Liver (tissue), 7 donors: ENCODE measurements at regions not wholly inside any gene's neighbourhood (a gene's known extent, or its start where the extent isn't known, plus 50 kb on each side); places are given as distances from the start of the nearest gene placed in this dataset.

Experiments
- DNase-seq: peaks from one replicate; pipeline ENCODE4 v3.0.0-alpha.2; 2017; ENCODE audit warnings: low spot score
- H3K27ac ChIP-seq, 2 donors: one replicate each; pipeline ENCODE4 v1.7.0; 2013; ENCODE audit warnings: inconsistent platforms in 2 of 2, low read length in 2 of 2, control low read depth in 1 of 2, low read depth in 1 of 2, mild to moderate bottlenecking in 1 of 2
- H3K27me3 ChIP-seq, 4 donors: one replicate each; pipeline versions ENCODE4 v1.6.1 to v1.7.0; 2013; ENCODE audit warnings: low read length in 3 of 4, inconsistent platforms in 1 of 4, mild to moderate bottlenecking in 1 of 4, moderate library complexity in 1 of 4; ENCODE audit not compliant: control insufficient read depth in 4 of 4, insufficient read depth in 4 of 4
- H3K36me3 ChIP-seq, 4 donors: one replicate each; pipeline versions ENCODE4 v1.6.1 to v1.7.0; 2013; ENCODE audit warnings: low read length in 3 of 4, mild to moderate bottlenecking in 3 of 4, low read depth in 1 of 4, moderate library complexity in 1 of 4; ENCODE audit not compliant: control insufficient read depth in 4 of 4, insufficient read depth in 3 of 4
- H3K4me1 ChIP-seq, 4 donors: one replicate each; pipeline versions ENCODE4 v1.6.1 to v1.7.0; 2013; ENCODE audit warnings: low read length in 3 of 4, mild to moderate bottlenecking in 3 of 4, moderate library complexity in 1 of 4; ENCODE audit not compliant: control insufficient read depth in 4 of 4, insufficient read depth in 4 of 4
- H3K4me3 ChIP-seq, 3 donors: one replicate each; pipeline versions ENCODE4 v1.6.1 to v1.7.0; 2013; ENCODE audit warnings: low read length in 3 of 3, control low read depth in 1 of 3, low read depth in 1 of 3, mild to moderate bottlenecking in 1 of 3
- H3K9ac ChIP-seq, 2 donors: one replicate each; pipeline ENCODE4 v1.7.0; 2013; ENCODE audit warnings: low read length in 2 of 2, mild to moderate bottlenecking in 2 of 2, moderate library complexity in 2 of 2, control low read depth in 1 of 2, low read depth in 1 of 2
- H3K9me3 ChIP-seq, 4 donors: one replicate each; pipeline versions ENCODE4 v1.6.1 to v1.7.0; 2013; ENCODE audit warnings: low read length in 3 of 4; ENCODE audit not compliant: control insufficient read depth in 4 of 4
- EGR1 ChIP-seq, 2 donors: IDR thresholded peaks; 2 replicates each; pipeline ENCODE4 v1.6.1; 2016 to 2018; ENCODE audit warnings: antibody characterized with exemption in 2 of 2, low read depth in 2 of 2
- FOXA1 ChIP-seq: IDR thresholded peaks from 2 replicates; pipeline ENCODE4 v1.6.1; 2016; ENCODE audit warnings: antibody characterized with exemption
- FOXA2 ChIP-seq: IDR thresholded peaks from 2 replicates; pipeline ENCODE4 v1.6.1; 2016; ENCODE audit warnings: antibody characterized with exemption
- GABPA ChIP-seq, 2 donors: IDR thresholded peaks in 1 of 2; conservative IDR thresholded peaks in 1 of 2; 2 replicates each; pipeline ENCODE4 v1.6.1; 2016; ENCODE audit warnings: antibody characterized with exemption in 2 of 2, mild to moderate bottlenecking in 1 of 2, moderate library complexity in 1 of 2
- HNF4A ChIP-seq, 2 donors: conservative IDR thresholded peaks; 2 replicates each; pipeline ENCODE4 v1.6.1; 2016; ENCODE audit warnings: antibody characterized with exemption in 2 of 2, mild to moderate bottlenecking in 2 of 2
- HNF4G ChIP-seq: IDR thresholded peaks from 2 replicates; pipeline ENCODE4 v1.6.1; 2016; ENCODE audit warnings: antibody characterized with exemption
- JUND ChIP-seq, 2 donors: IDR thresholded peaks; 2 replicates each; pipeline ENCODE4 v1.6.1; 2016; ENCODE audit warnings: antibody characterized with exemption in 2 of 2
- NR2F2 ChIP-seq: IDR thresholded peaks from 2 replicates; pipeline ENCODE4 v1.6.1; 2016; ENCODE audit warnings: antibody characterized with exemption
- RAD21 ChIP-seq, 2 donors: IDR thresholded peaks; 2 replicates each; pipeline ENCODE4 v1.6.1; 2016; ENCODE audit warnings: antibody characterized with exemption in 2 of 2, mild to moderate bottlenecking in 2 of 2
- REST ChIP-seq: IDR thresholded peaks from 2 replicates; pipeline ENCODE4 v1.6.1; 2016; ENCODE audit warnings: antibody characterized with exemption, mild to moderate bottlenecking
- RXRA ChIP-seq, 2 donors: IDR thresholded peaks; 2 replicates each; pipeline ENCODE4 v1.6.1; 2017 to 2018; ENCODE audit warnings: antibody characterized with exemption in 2 of 2, mild to moderate bottlenecking in 1 of 2
- SP1 ChIP-seq: IDR thresholded peaks from 2 replicates; pipeline ENCODE4 v1.6.1; 2018; ENCODE audit warnings: antibody characterized with exemption, mild to moderate bottlenecking
- TAF1 ChIP-seq: conservative IDR thresholded peaks from 2 replicates; pipeline ENCODE4 v1.6.1; 2016; ENCODE audit warnings: antibody characterized with exemption, mild to moderate bottlenecking
- YY1 ChIP-seq: IDR thresholded peaks from 2 replicates; pipeline ENCODE4 v1.6.1; 2016; ENCODE audit warnings: antibody characterized with exemption, mild to moderate bottlenecking
- TF ChIP-seq, protein P1 (sequence below): fragments of 150-350 bp; IDR thresholded peaks from 2 replicates; pipeline ENCODE4 v1.5.1; 2017; ENCODE audit warnings: improper control_type of control experiment, low read depth, low read length; ENCODE audit not compliant: missing input control
- TF ChIP-seq, protein P2 (sequence below): IDR thresholded peaks from 2 replicates; pipeline ENCODE4 v1.6.1; 2016; ENCODE audit warnings: antibody characterized with exemption
- TF ChIP-seq, protein P3 (sequence below): IDR thresholded peaks from 2 replicates; pipeline ENCODE4 v1.6.1; 2016; ENCODE audit warnings: antibody characterized with exemption
- TF ChIP-seq, protein P4 (sequence below): IDR thresholded peaks from 2 replicates; pipeline ENCODE4 v1.6.1; 2016; ENCODE audit warnings: antibody characterized with exemption
- donor health status: healthy.
- donor health status: healthy.
- donor health status: healthy.
- donor health status: healthy.

DNA sequence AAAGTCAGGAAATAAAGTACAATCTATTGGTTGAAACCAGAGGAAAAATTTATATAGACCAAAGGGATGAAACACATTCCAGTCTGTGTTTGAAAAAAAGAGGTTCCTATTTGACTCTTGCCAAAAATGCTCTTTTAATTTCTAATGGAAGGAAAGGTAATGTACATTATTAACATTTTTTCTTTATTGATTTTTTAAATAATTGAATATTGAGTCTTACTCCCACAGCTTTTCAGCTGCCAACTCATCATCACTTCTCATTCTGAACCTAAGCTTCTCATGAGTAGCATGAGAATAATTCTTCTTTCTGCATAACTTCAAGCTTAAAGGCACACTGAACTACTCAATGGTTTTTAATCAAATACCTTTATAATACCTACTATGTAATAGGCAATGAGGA is 49.8 kb upstream of the FHIP2A start:
- Histone ChIP-seq H3K9ac (no peak overlapping the region), H3K4me1 (peaks cover 7 to 12% (median 9%) of the 10 kb centered on the region in 4 donors), H3K27ac (no peak overlapping the region), H3K4me3 (no peak overlapping the region), H3K9me3 (no peaks in the 10 kb centered on the region), H3K36me3 (no peaks in the 10 kb centered on the region), H3K27me3 (no peaks in the 10 kb centered on the region)
- DNase-seq = no peak
- TF ChIP-seq JUND (IDR thresholded peaks at IDR 0.05) = no peak
- TF ChIP-seq RXRA (IDR thresholded peaks at IDR 0.05) = no peak
- no peak for TF ChIP-seq RAD21 (IDR thresholded peaks at IDR 0.05)
- TF ChIP-seq REST = no peak
- TF ChIP-seq, protein P1, sequence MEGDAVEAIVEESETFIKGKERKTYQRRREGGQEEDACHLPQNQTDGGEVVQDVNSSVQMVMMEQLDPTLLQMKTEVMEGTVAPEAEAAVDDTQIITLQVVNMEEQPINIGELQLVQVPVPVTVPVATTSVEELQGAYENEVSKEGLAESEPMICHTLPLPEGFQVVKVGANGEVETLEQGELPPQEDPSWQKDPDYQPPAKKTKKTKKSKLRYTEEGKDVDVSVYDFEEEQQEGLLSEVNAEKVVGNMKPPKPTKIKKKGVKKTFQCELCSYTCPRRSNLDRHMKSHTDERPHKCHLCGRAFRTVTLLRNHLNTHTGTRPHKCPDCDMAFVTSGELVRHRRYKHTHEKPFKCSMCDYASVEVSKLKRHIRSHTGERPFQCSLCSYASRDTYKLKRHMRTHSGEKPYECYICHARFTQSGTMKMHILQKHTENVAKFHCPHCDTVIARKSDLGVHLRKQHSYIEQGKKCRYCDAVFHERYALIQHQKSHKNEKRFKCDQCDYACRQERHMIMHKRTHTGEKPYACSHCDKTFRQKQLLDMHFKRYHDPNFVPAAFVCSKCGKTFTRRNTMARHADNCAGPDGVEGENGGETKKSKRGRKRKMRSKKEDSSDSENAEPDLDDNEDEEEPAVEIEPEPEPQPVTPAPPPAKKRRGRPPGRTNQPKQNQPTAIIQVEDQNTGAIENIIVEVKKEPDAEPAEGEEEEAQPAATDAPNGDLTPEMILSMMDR = no peak
- TF ChIP-seq SP1 = no peak
- TF ChIP-seq, protein P2, sequence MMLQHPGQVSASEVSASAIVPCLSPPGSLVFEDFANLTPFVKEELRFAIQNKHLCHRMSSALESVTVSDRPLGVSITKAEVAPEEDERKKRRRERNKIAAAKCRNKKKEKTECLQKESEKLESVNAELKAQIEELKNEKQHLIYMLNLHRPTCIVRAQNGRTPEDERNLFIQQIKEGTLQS = no peak
- TF ChIP-seq GABPA (IDR thresholded peaks at IDR 0.05 in 1 of 2, conservative IDR thresholded peaks at IDR 0.05 in 1 of 2) = no peak
- no peak for TF ChIP-seq HNF4G
- TF ChIP-seq, protein P3, sequence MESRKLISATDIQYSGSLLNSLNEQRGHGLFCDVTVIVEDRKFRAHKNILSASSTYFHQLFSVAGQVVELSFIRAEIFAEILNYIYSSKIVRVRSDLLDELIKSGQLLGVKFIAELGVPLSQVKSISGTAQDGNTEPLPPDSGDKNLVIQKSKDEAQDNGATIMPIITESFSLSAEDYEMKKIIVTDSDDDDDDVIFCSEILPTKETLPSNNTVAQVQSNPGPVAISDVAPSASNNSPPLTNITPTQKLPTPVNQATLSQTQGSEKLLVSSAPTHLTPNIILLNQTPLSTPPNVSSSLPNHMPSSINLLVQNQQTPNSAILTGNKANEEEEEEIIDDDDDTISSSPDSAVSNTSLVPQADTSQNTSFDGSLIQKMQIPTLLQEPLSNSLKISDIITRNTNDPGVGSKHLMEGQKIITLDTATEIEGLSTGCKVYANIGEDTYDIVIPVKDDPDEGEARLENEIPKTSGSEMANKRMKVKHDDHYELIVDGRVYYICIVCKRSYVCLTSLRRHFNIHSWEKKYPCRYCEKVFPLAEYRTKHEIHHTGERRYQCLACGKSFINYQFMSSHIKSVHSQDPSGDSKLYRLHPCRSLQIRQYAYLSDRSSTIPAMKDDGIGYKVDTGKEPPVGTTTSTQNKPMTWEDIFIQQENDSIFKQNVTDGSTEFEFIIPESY = no peak
- TF ChIP-seq HNF4A (conservative IDR thresholded peaks at IDR 0.05) = no peak
- no peak for TF ChIP-seq NR2F2
- no peak for TF ChIP-seq EGR1 (IDR thresholded peaks at IDR 0.05; ENCODE audit: low read depth in 2 of 2)
- TF ChIP-seq YY1 = no peak
- TF ChIP-seq FOXA2 = no peak
- no peak for TF ChIP-seq FOXA1
- TF ChIP-seq, protein P4, sequence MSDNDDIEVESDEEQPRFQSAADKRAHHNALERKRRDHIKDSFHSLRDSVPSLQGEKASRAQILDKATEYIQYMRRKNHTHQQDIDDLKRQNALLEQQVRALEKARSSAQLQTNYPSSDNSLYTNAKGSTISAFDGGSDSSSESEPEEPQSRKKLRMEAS = no peak
- no peak for TF ChIP-seq TAF1
